ENCODE measurements at regions not wholly inside any gene's neighbourhood (a gene's known extent, or its start where the extent isn't known, plus 50 kb on each side); places are given as distances from the start of the nearest gene placed in this dataset.

DNA sequence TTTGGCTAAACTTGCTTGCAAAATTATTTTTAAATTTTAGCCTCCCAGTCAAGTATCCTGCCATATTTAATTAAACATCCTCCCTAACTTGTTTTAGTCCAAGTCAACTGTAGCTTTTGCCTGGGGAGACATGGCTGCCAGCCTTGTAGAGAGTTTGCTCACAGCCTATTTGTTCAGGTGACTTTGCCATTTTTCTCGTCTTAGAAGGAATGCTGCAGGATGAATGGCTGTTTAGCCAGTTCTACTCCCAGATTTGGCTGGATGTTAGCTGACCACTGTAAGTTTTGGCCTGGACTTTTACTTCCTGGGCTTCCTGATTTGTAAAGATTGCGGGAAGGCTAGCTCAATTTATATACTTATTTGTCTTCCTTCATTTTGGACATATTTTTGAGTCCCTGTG is 236.4 kb upstream of the SGO1 start:
- no peaks in the 10 kb centered on the region for H3K36me3 Mint-ChIP-seq
- intact Hi-C loops (cut with micrococcal nuclease) = no loop called here
- H3K9me3 ChIP-seq (replicated peaks in 1 of 2; ENCODE audit: control insufficient read depth in 1 of 2, insufficient read depth in 1 of 2, low read length in 2 of 2) = no peaks in the 10 kb centered on the region
- H3K36me3 ChIP-seq (replicated peaks in 1 of 2; ENCODE audit: control insufficient read depth in 1 of 2, insufficient read depth in 2 of 2, low read length in 2 of 2) = no peaks in the 10 kb centered on the region
- no peaks in the 10 kb centered on the region for H4K20me1 ChIP-seq (ENCODE audit: insufficient read depth, low read length)
- H3K9me3 Mint-ChIP-seq = peaks cover 0 to 3% (median 0%) of the 10 kb centered on the region in 7 donors
- no peak overlapping the region for H3K27ac ChIP-seq (ENCODE audit: low read depth in 1 of 2, low read length in 2 of 2)
- H3K9ac ChIP-seq (ENCODE audit: insufficient read depth, low read length, poor library complexity, severe bottlenecking) = no peak overlapping the region
- no peak overlapping the region for H2AFZ ChIP-seq (ENCODE audit: insufficient read depth, low read depth, low read length, poor library complexity, severe bottlenecking)
- no peak overlapping the region for H3K4me2 ChIP-seq (replicated peaks; ENCODE audit: extremely low read depth, low read length, poor library complexity, severe bottlenecking)
- TF ChIP-seq, protein P1, sequence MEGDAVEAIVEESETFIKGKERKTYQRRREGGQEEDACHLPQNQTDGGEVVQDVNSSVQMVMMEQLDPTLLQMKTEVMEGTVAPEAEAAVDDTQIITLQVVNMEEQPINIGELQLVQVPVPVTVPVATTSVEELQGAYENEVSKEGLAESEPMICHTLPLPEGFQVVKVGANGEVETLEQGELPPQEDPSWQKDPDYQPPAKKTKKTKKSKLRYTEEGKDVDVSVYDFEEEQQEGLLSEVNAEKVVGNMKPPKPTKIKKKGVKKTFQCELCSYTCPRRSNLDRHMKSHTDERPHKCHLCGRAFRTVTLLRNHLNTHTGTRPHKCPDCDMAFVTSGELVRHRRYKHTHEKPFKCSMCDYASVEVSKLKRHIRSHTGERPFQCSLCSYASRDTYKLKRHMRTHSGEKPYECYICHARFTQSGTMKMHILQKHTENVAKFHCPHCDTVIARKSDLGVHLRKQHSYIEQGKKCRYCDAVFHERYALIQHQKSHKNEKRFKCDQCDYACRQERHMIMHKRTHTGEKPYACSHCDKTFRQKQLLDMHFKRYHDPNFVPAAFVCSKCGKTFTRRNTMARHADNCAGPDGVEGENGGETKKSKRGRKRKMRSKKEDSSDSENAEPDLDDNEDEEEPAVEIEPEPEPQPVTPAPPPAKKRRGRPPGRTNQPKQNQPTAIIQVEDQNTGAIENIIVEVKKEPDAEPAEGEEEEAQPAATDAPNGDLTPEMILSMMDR (IDR thresholded peaks at IDR 0.05) = no peak
- H3K4me3 Mint-ChIP-seq = no peak overlapping the region
- no peaks in the 10 kb centered on the region for H3K79me2 ChIP-seq (ENCODE audit: insufficient read depth, low read length)
- 100% methylated on average over 1 of the region's 2 CpGs for WGBS (ENCODE audit: insufficient coverage)
- no peak overlapping the region for H3K27ac Mint-ChIP-seq
- H3K27me3 Mint-ChIP-seq (ENCODE audit: low read depth in 3 of 3) = peaks cover 0 to 2% (median 0%) of the 10 kb centered on the region in 3 donors
- no peaks in the 10 kb centered on the region for H3K27me3 ChIP-seq (ENCODE audit: control insufficient read depth in 2 of 2, insufficient read depth in 2 of 2, low read length in 2 of 2)
- H3K4me1 ChIP-seq (ENCODE audit: control insufficient read depth in 1 of 2, insufficient read depth in 2 of 2, low read length in 2 of 2) = no peaks in the 10 kb centered on the region
- no peak overlapping the region for H3K4me3 ChIP-seq (replicated peaks in 1 of 3; ENCODE audit: low read depth in 2 of 3, low read length in 3 of 3)
- H3K4me1 Mint-ChIP-seq = no peaks in the 10 kb centered on the region
- no peak for DNase-seq

DNA sequence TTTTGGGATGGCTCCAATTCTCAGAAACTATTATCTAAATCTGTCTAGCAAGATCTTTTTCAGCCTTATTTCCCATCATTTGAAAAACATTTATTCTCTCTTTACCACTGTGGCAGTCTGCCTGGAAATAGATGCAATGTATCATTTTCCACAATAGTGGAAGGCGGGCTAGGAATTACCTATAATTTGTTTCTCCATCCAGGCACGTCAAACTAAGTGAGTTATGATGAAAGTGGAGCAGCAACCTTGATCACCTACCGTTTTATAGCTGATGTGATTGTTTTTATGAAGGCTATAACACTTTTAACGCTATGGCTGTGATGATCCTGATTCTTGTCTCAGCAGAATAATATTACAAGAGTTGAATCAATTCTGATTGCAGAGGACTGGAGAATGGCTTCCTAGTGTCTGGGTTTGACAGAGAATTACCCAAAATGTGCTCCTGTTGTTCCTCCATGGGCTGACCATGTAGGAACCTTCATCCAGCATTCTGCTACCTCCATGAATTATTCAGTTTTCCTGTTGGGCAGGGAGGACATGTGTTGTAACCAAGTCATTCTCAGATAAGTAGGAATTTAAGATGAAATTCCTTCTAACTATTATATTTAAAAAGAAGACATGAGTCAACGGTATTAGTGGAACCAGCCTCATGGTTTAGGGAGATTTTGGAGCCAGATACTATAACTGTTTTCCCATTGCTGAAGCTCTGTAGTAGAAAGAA is 231.5 kb upstream of the SGO1 start:
- Histone ChIP-seq H3K27me3 (ENCODE audit: control insufficient read depth in 2 of 2, insufficient read depth in 2 of 2, low read length in 2 of 2) (no peaks in the 10 kb centered on the region), H3K4me3 (replicated peaks in 1 of 3; ENCODE audit: low read depth in 2 of 3, low read length in 3 of 3) (no peak overlapping the region), H3K9me3 (replicated peaks in 1 of 2; ENCODE audit: control insufficient read depth in 1 of 2, insufficient read depth in 1 of 2, low read length in 2 of 2) (peaks cover 0 to 3% of the 10 kb centered on the region in 2 donors), H3K27ac (ENCODE audit: low read depth in 1 of 2, low read length in 2 of 2) (no peak overlapping the region), H3K4me2 (replicated peaks; ENCODE audit: extremely low read depth, low read length, poor library complexity, severe bottlenecking) (no peak overlapping the region), H3K9ac (ENCODE audit: insufficient read depth, low read length, poor library complexity, severe bottlenecking) (no peak overlapping the region), H4K20me1 (ENCODE audit: insufficient read depth, low read length) (no peaks in the 10 kb centered on the region), H3K4me1 (ENCODE audit: control insufficient read depth in 1 of 2, insufficient read depth in 2 of 2, low read length in 2 of 2) (no peaks in the 10 kb centered on the region), H2AFZ (ENCODE audit: insufficient read depth, low read depth, low read length, poor library complexity, severe bottlenecking) (no peak overlapping the region), H3K79me2 (ENCODE audit: insufficient read depth, low read length) (no peaks in the 10 kb centered on the region), H3K36me3 (replicated peaks in 1 of 2; ENCODE audit: control insufficient read depth in 1 of 2, insufficient read depth in 2 of 2, low read length in 2 of 2) (no peaks in the 10 kb centered on the region)
- no peak for DNase-seq
- WGBS (ENCODE audit: insufficient coverage) = 100% methylated on average over 1 of the region's 5 CpGs
- Mint-ChIP-seq H3K4me1 (no peaks in the 10 kb centered on the region), H3K9me3 (peaks cover 0 to 7% (median 4%) of the 10 kb centered on the region in 7 donors), H3K27me3 (ENCODE audit: low read depth in 3 of 3) (peaks cover 0 to 2% (median 0%) of the 10 kb centered on the region in 3 donors), H3K36me3 (no peaks in the 10 kb centered on the region), H3K27ac (no peak overlapping the region), H3K4me3 (no peak overlapping the region)
- intact Hi-C loops (cut with micrococcal nuclease) = no loop called here
- TF ChIP-seq, protein P1 (IDR thresholded peaks at IDR 0.05) = no peak

Measured in CD14-positive monocyte (primary cell).